Stimulated activated CD4-positive, alpha-beta T cell treated with anti-CD3 and anti-CD28 coated beads, Interleukin-12 subunit alpha, Interleukin-12 subunit beta, amount 100 ng/mL, for 4 hours (primary cell): ENCODE measurements at regions not wholly inside any gene's neighbourhood (a gene's known extent, or its start where the extent isn't known, plus 50 kb on each side); places are given as distances from the start of the nearest gene placed in this dataset.
"Not testable (repeated sequence)": the region's sequence is repeated elsewhere in the genome, so short reads cannot be mapped to it uniquely, and the experiment has no call there.

ENCODE experiments used
- DNase-seq: peaks from one replicate; pipeline ENCODE4 v3.0.0-alpha.2; 2020

DNA sequence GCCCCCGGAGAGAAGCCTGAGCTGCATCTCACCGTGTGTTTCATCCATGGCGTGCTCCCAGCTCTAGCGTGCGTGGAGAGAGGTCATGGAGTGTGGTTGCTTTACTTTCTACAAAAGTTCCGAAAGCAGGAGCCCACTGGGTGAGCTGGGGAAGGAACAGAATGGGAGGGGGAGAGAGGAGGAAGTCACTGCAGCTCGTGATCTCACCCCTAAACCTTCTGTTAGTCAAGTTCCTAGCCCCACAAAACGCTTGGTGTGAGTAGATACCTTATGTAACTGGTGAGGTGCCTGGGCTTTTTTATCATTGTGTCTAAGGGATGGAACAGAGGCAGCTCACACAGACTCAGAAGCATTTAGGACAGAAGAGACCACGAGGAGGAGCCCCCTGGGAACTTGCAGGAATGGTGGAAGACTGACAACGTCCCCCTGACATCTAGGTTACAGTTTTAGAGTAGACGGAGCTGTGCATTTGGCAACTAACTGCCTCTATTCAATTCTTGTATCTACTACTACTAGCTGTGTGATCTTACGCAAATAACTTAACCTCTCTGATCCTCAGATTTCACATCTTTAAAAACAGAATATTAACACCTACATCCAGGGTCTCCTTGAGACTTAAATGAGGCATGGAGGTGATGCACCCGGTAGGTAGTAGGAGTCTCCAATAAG, 123.3 kb downstream of the ARL4C start:
- no peak for DNase-seq

DNA sequence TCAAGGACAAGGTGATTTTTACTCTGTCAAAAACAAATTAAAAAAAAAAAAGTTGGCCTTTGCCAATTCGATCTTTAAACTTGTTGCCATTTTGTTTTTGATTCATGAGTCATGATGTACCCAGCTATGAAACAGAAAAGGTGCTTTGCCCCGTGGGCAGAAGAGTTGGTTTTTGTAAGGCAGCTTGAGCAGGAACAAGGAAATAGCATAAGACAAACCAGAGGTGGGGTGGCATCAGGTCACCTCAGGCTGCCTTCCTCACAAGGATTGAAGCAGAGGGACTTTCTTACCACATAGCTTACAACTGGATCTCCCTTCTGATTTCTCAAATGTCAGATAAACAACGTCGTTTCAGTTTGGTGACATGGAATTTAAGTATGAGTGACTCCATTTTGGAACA, 123.8 kb downstream of the ARL4C start:
- DNase-seq: no peak

DNA sequence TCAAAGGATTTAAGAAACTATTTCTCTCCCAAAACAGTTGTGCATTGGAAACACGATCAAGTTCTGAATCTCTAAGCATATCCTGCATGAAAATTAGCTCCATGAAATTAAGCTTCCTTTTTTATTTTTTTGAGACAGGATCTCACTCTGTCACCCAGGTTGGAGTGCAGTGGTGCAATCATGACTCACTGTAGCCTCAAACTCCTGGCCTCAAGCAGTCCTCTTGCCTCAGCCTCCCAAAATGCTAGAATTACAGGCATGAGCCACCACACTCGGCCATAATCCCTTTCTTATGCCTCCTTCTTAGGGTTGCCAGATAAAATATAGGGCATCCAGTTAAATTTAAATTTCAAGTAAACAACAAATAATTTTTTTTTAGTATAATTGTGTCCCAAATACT, 124.4 kb downstream of the ARL4C start:
- no peak for DNase-seq

DNA sequence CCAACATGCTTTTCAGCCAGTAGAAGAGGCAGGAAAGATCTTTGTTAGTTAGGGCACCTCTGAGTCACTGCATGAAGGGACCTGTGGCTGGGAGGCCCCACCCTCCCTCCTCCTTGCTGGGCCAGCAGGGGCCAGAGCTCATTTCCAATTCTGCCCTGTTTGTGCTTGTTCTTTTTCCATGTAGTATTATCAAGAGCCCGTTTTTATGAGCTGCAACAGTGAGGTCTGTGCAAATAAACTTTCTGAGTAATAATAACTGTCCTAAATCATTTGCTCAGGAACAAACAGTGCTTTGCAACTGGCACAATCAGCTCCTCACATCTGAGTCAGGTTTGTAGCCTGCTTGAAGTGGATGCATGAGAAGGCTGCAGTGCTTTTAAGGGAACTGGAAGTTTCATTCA, 128.0 kb downstream of the ARL4C start:
- peak; percentile 24 for DNase-seq

DNA sequence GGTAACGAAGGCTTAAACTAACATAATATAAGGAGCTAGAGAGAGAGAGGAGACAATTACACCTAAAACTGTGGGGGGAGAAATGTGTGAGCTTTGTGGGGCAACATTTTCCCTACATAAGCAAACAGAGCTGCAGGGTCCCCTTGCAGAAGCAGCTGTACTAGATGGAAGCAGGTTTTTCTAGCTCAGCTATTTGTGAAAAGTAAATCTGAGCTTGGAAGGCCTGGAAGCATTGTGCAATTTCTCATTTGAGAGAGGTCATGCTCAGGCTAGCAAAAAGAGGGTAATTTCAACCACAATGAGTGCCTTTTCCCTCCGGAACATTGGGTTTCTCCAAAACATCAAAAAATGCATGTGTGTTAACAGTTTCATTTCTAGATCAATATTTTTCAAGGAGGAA, 130.0 kb downstream of the ARL4C start:
- no peak for DNase-seq

DNA sequence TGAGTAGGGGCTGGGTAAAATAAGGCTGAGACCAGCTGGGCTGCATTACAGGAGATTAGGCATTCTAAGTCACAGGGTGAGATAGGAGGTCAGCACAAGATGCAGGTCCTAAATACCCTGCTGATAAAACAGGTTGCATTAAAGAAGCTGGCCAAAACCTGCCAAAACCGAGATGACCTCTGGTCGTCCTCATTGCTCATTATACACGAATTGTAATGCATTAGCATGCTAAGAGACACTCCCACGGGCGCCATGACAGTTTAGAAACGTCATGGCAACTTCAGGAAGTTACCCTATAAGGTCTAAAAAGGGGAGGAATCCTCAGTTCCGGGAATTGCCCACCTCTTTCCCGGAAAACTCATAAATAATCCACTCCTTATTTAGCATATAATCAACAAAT, 132.2 kb downstream of the ARL4C start:
- no peak for DNase-seq

DNA sequence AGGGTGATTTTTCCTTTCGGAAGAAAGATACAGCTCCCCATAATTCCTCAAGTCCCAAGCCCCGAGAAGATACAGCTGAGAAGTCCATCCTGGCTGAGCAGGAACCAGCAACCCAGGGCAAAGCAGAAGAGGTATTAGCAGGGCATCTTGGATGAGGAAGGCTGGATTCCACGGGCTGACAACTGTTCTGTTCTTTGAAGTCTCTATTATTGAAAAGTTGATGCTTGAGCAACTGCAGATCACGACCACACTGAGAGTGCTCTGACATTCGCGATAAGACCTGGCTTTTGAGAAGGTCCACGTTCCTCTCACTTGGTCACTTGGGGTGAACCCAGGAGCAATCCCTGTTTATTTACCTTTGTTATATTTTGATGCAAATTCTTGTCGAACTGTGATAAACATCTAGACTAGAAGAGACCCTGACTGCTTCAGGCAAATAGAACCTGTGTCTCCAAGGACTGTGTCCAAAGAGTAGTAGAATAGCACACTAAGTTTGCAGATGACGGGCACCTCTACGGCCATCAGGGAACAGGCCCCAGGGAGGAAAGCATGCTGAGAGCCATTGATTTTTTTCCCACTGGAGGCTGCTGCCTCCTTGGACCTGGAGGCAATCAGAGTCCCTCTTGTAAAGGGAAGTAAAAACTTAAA, 133.1 kb downstream of the ARL4C start:
- DNase-seq: no peak

DNA sequence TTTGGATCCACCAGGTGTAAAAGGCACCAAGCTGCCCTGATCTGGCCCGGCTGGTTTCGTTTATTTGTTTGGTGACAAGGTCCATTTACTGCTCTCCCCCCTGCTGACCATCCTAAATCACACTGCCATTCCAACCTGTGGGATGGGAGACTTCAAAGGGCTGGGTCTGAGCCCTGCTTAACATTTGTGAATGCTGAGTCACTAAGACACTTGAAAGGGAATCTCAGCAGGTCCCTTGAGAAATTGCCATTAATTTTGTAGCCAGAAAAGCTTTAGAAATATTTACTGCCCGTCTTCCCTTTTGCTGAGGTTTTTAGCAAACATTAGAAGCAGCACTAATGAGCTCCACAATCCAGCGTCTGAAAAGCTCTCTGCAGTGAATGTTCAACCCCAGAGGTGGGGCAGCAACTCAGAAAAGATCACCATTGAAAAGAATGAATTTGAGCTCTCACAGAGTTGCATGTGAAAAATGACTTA, 133.8 kb downstream of the ARL4C start:
- no peak for DNase-seq

DNA sequence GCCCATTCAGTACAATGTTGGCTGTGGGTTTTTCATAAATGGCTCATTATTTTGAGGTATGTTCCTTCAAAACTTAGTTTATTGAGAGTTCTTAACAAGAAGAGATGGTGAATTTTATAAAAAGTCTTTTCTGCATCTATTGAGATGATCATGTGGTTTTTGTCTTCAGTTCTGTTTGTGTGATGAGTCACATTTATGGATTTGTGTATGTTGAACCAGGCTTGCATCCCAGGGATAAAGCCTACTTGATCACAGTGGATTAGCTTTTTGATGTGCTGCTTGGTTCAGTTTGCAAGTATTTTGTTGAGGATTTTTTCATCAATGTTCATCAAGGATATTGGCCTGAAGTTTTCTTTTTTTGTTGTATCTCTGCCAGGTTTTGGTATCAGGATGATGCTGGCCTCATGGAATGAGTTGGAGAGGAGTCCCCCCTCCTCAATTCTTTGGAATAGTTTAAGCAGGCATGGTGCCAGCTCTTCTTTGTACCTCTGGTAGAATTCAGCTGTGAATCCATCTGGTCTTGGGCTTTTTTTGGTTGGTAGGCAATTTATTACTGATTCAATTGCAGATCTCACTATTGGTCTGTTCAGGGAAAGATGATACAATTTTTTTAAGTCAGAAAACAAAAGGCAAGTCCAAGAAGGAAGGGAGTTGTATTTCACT, 136.4 kb downstream of the ARL4C start:
- DNase-seq: not testable (repeated sequence)

DNA sequence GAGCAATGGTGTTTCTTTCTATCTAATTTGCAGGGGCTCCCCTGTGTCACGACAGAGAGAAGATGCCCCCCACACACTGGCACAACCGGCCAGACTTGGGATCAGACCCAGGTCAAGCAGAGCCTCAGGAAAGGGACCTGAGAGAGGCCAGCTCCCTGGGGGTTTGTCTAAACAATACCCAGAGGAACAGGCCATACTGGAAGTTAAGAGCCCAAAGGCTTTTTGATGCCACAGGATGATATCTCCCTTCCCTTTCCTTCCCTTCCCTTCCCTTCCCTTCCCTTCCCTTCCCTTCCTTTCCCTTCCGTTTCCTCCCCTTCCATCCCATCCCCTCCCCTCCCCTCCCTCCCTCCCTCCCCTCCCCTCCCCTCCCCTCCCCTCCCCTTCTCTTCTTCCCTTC, 139.2 kb downstream of the ARL4C start:
- no peak for DNase-seq

DNA sequence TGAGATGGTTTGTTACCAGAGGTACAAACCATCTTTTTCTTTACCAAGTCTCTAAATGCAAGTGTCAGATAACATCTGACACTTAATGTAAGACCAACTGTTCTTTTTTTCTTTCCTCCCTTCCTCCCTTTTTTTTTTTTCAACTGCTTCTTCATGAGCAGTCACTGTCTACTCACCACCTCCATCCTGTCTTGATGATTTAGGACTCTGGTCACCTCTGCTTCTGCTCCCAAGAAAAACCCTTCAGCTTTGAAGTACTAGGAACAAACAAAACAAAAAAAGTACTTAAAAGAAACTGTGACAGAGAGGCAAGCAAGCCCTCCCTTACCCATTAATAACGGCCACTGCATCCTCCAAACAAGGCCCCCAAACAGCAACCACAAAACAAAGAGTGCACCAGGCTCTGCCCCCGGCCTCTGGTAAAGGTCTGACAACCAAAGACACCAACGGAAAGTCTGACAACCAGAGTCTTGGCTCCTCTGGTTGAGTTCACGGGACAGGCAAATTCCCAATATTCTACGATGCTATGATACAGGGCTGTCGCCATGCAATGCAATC, 141.0 kb downstream of the ARL4C start:
- DNase-seq: no peak

DNA sequence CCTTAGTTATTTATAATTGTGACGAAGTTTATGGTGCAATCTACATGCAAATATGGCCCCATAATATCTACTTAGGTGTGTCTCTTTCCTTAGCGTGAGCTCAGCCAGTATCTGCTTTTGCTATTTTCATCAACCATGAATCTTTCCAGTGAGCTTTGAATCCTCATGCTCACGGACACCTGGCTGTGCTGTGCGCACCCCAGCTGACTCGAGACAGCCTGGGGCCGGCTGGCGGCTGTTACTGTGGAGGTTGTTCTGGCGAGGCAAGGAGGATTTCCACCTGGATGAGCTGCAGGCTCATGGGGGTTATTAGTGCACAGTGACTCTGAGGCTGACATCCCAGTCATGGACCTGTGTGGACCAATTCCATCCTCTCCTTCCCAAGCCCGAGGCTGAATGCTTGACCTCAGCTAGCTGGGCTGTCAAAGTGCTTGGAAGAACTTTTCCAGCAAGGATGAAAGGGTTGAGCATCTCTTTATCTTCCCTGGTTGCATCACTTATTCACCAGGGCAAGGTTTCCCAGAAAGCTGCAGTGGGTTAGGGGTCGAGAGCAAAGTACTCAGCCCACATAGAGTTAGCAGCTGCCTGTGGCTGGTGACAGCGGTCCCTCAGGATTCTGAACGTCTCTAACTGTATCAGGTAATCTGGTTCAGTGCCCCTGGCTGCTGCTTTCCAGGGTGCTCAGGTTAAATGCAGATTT, 141.7 kb downstream of the ARL4C start:
- no peak for DNase-seq

DNA sequence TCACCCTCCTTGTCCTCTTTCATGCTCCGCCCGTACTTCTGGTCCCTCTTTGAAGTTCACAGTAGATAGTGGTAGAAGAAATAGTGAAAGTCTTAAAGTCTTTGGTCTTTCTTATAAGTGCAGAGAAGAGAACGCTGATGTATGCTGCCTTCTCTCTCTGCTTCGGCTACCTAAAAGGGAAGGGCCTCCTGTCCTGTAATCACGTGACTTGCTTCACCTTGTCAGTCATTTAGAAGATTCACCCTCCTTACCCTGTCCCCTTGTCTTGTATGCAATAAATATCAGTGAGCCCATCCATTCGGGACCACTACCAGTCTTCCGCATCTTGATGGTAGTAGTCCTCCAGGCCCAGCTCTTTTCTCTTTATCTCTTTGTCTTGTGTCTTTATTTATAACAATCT, 144.6 kb downstream of the ARL4C start:
- no peak for DNase-seq

DNA sequence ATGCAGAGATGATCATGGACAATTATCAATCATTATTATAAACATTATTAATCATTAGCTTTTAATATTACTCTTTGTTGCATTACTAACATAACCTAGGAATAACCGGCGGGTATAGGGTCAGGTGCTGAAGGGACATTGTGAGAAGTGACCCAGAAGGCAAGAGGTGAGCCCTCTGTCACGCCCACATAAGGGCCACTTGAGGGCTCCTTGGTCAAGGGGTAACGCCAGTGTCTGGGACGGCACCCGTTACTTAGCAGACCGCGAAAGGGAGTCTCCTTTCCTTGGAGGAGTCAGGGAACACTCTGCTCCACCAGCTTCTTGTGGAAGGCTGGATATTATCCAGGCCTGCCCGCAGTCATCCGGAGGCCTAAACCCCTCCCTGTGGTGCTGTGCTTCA, 145.0 kb downstream of the ARL4C start:
- DNase-seq: not testable (repeated sequence)

DNA sequence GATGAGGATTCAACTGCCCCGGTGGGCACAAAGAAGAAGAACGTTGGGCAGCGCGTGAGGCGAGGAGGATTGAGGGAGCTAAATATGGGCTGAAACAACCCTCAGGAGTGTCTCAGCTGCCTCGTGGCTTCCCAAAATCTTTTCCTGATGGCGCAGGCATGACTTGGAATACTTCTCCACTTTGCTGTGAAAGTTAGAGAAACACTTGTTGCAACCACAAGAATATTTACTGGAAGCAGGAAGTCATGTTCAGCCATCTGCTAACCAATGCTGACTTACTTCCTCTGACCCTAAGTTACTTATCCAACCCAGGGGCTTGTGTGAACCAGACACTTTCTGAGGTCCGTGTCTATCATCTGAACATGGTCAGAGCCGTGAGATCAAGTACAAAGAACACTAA, 148.8 kb downstream of the ARL4C start:
- no peak for DNase-seq

DNA sequence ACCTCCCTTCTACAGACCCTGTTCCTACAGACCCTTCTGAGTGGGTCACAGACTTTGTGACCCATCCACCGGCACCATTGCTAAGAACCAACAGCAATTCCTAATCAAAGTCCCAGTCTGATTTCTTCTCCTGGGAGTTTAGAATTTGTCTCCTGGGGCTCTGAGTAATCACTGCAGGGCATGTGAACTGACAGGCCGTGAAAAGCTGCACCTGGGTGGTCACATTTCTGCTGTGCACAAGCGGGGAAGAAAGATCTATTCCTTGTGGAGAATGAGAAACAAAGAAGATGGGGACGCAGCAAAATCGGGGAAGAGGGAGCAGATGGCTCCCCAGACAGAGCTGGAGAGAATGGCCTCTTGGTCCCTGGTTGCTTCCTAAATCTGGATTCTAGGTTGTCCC, 151.0 kb downstream of the ARL4C start:
- DNase-seq: no peak

DNA sequence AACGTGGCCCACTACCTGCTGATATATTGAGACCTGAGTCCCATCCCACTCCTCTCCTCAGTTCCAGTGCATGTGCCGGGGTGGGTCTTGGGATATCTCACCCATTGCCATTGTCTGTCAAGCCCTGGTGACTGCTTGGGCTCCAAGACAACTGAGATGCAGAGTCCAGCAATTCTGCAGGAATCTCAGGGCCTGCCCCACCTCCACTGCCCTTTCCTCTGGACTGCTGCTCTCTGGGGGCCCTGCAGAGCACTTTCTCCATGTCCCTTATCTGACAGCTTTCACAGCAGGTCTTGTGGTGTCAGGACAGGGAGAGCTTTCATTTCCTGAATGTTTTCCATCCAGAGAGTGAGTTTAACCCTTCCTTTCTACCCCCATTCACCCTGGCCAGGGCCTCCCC, 152.9 kb downstream of the ARL4C start:
- DNase-seq: no peak

DNA sequence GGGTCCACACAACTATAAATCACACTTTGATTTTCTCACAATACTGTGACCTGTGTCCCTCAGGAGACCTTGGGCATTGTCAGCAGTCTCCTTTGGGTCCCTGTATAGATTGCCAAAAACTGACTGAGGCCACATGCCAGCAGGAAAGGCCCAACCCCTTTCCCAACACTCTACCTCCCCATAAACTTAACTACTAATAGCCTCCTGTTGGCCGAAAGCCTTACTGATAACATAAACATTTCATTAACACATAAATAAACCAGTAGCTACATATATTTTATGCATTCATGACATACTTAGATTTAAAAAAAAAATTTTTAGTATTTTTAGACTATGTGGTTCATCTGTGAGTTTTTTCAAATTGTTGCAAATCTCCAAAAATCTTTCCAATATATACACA, 153.5 kb downstream of the ARL4C start:
- no peak for DNase-seq

DNA sequence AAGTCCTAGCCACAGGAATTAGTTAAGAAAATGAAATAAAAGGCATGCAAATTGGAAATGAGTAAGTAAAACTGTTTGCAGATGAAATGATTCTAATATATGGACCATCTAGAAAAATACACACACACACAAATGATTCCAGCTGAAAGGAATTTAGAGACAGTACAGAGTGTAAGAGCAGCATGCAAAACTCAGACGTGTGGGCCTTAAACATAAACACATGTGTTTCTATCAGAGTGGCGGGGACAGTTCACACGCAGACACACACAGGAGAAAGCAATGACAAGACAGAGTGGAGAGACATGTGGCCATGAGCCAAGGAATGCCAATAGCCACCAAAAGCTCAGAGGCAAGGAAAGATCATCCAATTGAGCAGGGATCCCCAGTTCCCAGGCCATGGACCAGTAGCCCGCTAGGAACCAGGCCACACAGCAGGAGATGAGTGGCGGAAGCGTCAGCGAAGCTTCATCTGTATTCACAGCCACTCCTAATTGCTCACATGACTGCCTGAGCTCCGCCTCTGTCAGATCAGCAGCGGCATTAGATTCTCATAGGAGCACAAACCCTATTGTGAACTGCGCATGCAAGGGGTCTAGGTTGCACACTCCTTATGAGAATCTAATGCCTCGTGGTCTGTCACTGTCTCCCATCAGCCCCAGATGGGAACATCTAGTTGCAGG, 155.4 kb downstream of the ARL4C start:
- DNase-seq: no peak

DNA sequence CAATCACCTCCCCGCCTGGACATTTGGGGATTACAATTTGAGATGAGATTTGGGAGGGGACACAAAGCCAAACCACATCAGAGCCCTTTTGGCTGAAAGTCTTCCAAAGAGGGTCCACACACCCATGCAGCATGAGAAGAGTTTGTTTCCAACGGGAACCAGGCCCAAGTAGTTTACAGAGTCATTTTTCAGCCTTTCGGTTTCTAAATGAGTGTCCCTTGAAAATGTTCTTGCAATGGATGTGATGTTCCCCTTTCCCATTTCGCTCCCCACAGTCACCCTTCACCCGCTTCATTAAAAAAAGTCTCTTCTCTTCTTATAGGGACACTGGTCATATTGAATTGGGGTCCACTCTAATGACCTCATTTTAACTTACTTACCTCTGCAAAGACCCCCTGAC, 157.4 kb downstream of the ARL4C start:
- DNase-seq: no peak

DNA sequence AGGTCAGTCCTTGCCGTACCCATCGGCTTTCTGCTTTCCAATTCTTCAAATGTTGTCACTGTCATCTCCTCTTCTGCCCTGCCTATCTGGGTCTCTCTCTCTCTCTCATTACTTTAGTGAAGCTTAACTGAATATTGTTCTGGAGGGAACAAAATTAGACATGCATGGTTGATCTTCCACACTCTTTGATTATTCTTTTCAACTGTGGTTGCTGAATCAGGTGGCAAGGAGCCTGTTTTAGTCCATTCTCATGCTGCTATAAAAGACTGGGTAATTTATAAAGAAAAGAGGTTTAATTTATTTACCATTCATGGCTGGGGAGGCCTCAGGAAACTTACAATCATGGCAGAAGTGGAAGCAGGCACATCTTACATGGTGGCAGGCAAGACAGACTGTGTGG, 157.9 kb downstream of the ARL4C start:
- DNase-seq: no peak

DNA sequence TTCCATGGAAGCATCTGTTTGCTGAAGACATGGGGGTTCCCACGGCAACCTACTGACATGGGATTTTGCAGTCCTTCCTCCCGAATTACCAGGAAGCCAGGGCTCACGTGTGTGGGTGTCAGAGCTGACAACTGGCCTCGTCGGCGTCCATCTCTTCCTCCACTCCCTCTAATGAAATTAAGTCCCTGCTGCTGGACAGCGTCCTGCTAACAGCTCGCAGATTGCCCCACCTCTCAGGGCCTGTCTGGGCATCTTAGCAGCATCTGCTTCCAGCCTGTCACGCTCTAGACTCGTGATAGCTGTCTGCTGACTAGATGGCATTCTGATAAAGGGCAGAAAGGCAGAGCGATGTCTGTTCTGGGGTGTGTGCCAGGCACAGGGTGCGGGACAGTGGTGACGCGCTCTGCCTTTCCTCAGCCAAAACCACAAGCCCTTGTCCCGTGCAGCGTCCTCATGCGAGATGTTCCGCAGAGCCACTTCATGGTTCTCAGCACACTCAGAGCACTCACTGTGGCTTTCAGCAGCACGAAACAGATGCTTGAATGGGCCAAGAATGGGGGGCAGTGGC, 161.1 kb downstream of the ARL4C start:
- no peak for DNase-seq

DNA sequence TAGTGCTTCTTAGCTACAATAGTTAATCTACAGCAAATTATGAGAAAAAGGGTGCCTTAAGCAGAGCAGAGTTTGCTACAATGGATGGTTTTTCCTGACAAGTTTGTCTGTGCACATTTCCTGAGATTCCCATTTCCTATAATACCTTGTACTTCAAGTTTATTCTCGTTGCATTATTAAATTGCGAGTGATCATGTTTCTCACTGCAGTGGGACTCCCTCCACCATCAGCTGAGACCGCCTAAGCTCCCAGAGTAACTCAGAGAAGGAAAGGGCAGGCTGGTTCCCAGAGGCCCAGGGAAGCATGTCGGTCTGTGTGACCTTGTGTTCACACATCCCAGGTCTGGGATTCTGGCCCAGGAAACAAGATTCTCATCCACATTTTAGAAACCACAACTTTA, 162.1 kb downstream of the ARL4C start:
- no peak for DNase-seq
